Mucosa of descending colon (tissue), 3 donors: ENCODE measurements at regions not wholly inside any gene's neighbourhood (a gene's known extent, or its start where the extent isn't known, plus 50 kb on each side); places are given as distances from the start of the nearest gene placed in this dataset.

ENCODE experiments used
- ATAC-seq: fragments of 200-7000 bp; cut with Tn5 transposase; one replicate; pipeline ENCODE4 v1.9.1; 2020; ENCODE audit warnings: mild to moderate bottlenecking, moderate library complexity
- DNase-seq, 3 donors: peaks; one replicate each; pipeline ENCODE4 v3.0.0-alpha.2; 2020
- H3K36me3 ChIP-seq: fragments of 200-600 bp; one replicate; pipeline ENCODE4 v1.8.0; 2021; ENCODE audit warnings: low read depth, mild to moderate bottlenecking
- H3K4me1 ChIP-seq: fragments of 200-600 bp; one replicate; pipeline ENCODE4 v1.8.0; 2021; ENCODE audit warnings: low read depth, mild to moderate bottlenecking
- H3K4me3 ChIP-seq: fragments of 200-600 bp; one replicate; pipeline ENCODE4 v1.8.0; 2021; ENCODE audit warnings: mild to moderate bottlenecking
- H3K9me3 ChIP-seq: fragments of 200-600 bp; one replicate; pipeline ENCODE4 v1.8.0; 2021; ENCODE audit warnings: mild to moderate bottlenecking
- intact Hi-C, 2 donors: fragments of 100-400 bp; cut with DNase I in 1 of 2; cut with micrococcal nuclease in 1 of 2; formaldehyde crosslinking; loops; one replicate each; pipeline versions ENCODE4 v1.11.0 to v1.11.1; 2022; cut with DNase I, micrococcal nuclease
- TF ChIP-seq, protein P1 (sequence below): fragments of 200-600 bp; IDR thresholded peaks from one replicate; pipeline ENCODE4 v1.8.0; 2022; ENCODE audit warnings: antibody characterized with exemption, mild to moderate bottlenecking
- donor health status: DM: no; HTN: no; CAD: no; lungs with moderate emphysema.
- donor health status: DM: no; HTN: no; CAD: no.
- donor health status: DM: no; HTN: yes; CAD: no.

DNA sequence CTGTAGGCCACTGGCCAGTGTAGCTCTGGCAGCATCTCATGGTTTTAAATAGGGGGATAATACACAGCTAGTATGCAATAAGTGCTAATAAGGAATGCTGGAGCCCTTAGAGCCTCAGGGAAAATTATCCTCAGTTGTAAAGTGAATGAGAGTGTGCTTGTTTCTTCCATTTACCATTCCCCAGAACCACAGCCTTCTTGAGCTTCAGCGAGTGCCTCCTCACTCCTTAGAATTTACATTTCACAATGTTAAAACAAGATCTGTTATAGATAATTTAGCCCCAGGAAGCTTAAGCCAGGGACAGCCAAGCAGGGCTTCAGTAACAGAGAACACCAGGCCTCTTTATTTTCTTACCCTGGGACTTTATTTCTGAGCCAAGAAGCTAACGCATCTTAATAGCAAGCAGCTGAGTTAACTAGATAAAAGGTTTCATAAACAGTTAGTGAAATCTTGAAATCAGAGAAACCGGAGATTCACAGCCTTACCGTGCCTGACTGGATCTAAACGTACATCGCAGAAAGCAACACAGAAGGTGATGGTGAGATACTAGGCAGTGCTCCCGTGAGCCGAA lies 535.2 kb downstream of the TDRD15 start:
- DNase-seq (no peak), ATAC-seq (no peak)
- Histone ChIP-seq H3K9me3 (no peaks in the 10 kb centered on the region), H3K4me1 (no peaks in the 10 kb centered on the region), H3K4me3 (no peak overlapping the region), H3K36me3 (no peaks in the 10 kb centered on the region)
- intact Hi-C loops: no loop called here
- TF ChIP-seq, protein P1, sequence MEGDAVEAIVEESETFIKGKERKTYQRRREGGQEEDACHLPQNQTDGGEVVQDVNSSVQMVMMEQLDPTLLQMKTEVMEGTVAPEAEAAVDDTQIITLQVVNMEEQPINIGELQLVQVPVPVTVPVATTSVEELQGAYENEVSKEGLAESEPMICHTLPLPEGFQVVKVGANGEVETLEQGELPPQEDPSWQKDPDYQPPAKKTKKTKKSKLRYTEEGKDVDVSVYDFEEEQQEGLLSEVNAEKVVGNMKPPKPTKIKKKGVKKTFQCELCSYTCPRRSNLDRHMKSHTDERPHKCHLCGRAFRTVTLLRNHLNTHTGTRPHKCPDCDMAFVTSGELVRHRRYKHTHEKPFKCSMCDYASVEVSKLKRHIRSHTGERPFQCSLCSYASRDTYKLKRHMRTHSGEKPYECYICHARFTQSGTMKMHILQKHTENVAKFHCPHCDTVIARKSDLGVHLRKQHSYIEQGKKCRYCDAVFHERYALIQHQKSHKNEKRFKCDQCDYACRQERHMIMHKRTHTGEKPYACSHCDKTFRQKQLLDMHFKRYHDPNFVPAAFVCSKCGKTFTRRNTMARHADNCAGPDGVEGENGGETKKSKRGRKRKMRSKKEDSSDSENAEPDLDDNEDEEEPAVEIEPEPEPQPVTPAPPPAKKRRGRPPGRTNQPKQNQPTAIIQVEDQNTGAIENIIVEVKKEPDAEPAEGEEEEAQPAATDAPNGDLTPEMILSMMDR: no peak

DNA sequence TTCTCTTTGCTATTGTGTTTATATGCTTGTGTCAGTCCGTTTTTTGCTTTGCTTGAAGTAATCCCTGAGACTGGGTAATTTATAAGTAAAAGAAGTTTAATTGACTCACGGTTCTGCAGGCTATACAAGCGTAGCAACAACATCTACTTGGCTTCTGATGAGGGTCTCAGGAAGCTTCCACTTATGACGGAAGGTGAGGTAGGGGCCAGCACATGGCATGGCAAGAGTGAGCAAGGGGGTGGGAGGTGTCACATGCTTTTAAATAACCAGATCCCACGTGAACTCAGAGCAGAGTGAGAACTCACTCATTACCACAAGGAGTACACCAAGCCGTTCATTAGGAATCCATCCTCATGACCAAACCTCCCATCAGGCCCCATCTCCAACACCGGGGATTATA lies 540.3 kb downstream of the TDRD15 start:
- no peaks in the 10 kb centered on the region for H3K36me3 ChIP-seq
- intact Hi-C loops: no loop called here
- H3K4me1 ChIP-seq: no peaks in the 10 kb centered on the region
- no peak for ATAC-seq
- H3K9me3 ChIP-seq: no peaks in the 10 kb centered on the region
- DNase-seq: no peak
- no peak overlapping the region for H3K4me3 ChIP-seq
- TF ChIP-seq, protein P1: no peak

DNA sequence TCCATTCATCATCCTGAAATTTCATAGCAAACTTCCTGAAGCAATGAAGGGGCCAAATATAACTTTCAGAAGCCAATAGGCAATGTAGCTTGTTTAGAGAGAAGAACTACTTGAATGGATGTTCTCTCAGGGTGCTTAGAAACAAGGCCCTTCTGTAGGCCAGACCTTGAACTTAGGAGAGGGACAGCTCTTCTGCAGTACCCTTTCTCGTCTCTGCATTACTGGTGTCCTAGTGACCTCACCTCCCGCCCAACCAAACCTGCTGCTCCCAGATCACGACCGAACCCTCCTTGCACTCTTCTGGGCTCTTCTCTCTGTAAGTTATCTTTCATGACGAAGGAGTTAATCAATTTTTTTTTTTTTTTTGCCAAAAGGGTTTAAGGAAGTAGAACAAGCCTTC lies 543.9 kb downstream of the TDRD15 start:
- Histone ChIP-seq H3K9me3 (no peaks in the 10 kb centered on the region), H3K36me3 (no peaks in the 10 kb centered on the region), H3K4me1 (no peaks in the 10 kb centered on the region), H3K4me3 (no peak overlapping the region)
- TF ChIP-seq, protein P1: no peak
- no peak for ATAC-seq
- DNase-seq: no peak
- intact Hi-C loops: no loop called here

DNA sequence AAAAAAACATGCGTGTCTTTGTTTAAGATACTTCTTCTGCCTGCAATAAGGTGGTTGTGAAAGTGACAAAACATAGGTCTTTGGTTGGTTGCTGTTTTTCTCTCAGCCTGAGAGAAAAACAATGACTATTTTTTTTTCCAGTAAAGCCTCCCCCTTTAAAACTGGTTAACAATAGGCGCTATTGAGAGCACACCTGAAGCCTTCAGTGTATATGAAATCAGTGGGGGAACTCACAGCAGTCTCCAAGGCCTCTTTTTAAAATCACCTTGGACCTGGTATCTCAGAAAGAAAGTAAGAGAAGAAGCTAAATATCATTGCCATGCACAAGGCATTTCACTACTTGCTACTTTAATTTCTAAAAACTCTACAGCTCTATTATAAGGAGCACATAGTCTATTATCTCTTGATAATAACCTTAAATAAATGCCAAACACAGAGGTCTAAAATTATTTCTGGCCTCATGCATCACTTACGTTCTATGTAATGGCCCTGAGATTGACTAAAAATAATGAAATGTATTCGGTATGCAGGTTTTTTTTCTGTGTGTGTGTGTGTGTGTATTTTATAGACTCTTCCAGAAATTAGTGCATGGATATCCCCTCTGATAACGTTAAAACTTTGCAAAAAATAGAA lies 544.4 kb downstream of the TDRD15 start:
- TF ChIP-seq, protein P1: no peak
- Histone ChIP-seq H3K36me3 (no peaks in the 10 kb centered on the region), H3K9me3 (no peaks in the 10 kb centered on the region), H3K4me3 (no peak overlapping the region), H3K4me1 (no peaks in the 10 kb centered on the region)
- ATAC-seq (no peak), DNase-seq (no peak)
- intact Hi-C loops: no loop called here

DNA sequence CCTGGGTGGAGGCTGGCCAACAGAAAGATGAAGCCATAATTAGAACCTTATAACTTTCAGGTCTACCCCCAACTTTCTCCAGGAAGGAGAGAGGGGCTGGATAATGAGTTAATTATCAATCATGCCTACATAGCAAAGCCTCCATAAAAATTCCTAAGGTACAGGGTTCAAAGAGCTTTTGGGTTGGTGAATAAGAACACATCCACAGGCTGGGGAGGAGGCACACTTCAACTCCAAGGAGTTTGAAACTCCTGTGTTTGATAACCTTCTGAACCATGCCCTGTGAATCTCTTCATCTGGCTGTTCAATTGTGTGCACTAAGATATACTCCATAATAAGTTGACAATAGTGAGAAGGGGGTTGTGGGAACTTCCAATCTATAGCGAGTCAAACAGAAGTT lies 552.3 kb downstream of the TDRD15 start:
- H3K36me3 ChIP-seq: no peaks in the 10 kb centered on the region
- TF ChIP-seq, protein P1: no peak
- H3K9me3 ChIP-seq: no peaks in the 10 kb centered on the region
- no peak for ATAC-seq
- intact Hi-C loops: no loop called here
- no peaks in the 10 kb centered on the region for H3K4me1 ChIP-seq
- DNase-seq: no peak
- no peak overlapping the region for H3K4me3 ChIP-seq
